HL-60/S4 treated with phorbol 12-myristate 13-acetate at 8.2 ng/mL for 4 days and 3 days (cell line): ENCODE measurements at regions not wholly inside any gene's neighbourhood (a gene's known extent, or its start where the extent isn't known, plus 50 kb on each side); places are given as distances from the start of the nearest gene placed in this dataset.
"Not testable (repeated sequence)": the region's sequence is repeated elsewhere in the genome, so short reads cannot be mapped to it uniquely, and the experiment has no call there.

Experiments
- in situ Hi-C: fragments of 300-500 bp; cut with MboI; formaldehyde crosslinking; loops from 2 replicates; pipeline ENCODE4 v1.15.0; 2022; ENCODE audit warnings: low sequenced_read_pairs

DNA sequence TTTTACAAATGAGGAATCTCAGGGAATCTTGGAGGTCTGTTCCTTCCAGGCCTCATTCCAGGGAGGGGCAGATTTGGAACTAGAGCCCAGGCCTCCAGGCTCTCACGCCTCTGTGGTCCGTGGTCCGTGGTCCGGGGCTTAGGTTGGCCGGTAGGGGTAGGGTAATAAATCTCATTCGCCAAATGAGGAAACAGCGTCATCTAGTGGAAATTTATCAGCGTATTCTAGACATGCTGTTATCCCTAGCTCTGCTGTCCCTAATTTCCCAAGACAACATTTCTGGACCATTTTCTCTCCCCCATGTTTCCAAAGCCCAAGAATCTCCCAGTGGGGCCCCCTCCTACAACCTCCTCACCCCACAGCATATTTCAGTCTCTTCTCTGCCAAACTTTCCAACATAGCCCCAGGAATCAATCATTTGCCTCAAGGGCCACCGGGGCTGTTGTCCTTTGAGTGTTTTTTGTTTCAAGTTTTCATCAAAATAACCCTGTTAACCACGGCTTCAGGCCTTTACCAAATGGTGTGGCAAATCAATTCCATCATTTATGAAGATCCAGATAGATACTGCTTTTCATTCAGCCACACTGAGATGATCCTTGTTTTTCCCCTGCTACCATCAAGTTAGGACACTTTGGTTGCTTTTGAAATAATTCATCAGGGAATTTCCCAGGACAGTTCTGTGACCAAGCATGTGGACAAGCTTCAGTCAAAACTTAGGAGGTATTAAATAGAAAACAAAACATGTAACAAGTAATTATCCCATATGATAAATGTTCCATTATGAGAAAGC lies 126.8 kb downstream of the ALDH8A1 start:
- in situ Hi-C loops: loop anchor here (10.0 kb wide), 1 partner anchor 658 kb away; no protein-coding TSS in a partner anchor

DNA sequence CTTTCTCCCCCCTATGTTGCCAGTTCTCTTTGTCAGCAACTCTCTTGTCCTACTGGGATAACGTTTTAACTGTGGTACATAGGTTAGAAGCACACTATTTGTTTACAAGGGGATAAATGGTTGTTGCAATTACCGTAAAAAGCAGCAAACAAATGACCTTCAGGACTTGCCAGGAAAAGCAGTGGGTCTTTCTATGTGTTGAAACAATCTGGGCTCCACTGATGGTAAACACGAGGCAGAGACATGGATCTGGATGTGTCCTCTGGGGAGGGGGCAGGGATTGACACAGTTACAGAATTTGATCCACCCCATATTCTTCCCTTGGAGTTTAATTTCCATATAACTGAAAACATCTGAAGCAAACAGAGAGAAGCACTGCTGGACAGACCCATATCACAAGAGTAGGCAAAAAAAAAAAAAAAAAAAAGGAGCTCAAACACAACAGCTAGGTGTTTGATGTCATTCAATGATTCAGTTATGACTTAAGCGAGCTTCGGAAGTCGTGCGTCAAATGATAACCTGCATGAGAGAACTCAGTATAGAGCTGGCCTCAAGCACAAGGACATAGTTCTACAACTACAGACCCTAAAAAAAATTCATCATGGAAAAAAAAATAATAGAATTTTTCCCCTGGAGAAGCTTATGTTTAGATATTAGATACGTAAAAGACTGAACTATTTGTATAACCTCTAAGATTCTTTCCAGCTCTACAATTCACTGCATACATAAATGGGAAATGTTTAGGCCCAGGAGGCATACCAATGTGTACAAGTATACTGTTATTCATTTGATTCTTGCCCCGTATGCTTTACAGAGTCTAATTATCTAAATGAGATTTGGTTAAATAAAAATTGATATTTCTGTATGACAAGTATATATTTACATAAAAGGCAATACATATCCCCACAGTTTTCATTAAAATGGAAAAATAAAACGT lies 127.7 kb downstream of the ALDH8A1 start:
- in situ Hi-C loops: loop anchor here (10.0 kb wide), 1 partner anchor 657 kb away; no protein-coding TSS in a partner anchor

DNA sequence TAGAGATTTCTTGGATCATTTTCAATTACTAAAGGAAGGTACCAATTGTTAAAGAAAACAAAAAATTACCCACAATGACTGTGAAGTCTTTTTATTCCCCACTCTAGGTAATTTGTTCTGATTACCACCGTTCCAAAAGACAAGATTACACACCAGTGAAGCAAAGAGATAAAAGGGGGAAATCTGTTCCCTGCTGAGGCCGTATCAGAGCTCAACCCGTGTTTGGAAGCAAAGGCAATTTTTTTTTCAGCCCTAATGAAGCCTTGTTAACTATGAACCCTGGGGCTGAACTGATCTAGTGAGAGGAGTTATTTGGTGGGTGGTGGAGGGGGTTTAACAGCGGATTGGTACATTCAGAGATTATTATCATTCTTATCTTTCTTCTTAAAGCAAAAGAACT lies 128.5 kb downstream of the ALDH8A1 start:
- in situ Hi-C loops: loop anchor here (10.0 kb wide), 1 partner anchor 657 kb away; no protein-coding TSS in a partner anchor

DNA sequence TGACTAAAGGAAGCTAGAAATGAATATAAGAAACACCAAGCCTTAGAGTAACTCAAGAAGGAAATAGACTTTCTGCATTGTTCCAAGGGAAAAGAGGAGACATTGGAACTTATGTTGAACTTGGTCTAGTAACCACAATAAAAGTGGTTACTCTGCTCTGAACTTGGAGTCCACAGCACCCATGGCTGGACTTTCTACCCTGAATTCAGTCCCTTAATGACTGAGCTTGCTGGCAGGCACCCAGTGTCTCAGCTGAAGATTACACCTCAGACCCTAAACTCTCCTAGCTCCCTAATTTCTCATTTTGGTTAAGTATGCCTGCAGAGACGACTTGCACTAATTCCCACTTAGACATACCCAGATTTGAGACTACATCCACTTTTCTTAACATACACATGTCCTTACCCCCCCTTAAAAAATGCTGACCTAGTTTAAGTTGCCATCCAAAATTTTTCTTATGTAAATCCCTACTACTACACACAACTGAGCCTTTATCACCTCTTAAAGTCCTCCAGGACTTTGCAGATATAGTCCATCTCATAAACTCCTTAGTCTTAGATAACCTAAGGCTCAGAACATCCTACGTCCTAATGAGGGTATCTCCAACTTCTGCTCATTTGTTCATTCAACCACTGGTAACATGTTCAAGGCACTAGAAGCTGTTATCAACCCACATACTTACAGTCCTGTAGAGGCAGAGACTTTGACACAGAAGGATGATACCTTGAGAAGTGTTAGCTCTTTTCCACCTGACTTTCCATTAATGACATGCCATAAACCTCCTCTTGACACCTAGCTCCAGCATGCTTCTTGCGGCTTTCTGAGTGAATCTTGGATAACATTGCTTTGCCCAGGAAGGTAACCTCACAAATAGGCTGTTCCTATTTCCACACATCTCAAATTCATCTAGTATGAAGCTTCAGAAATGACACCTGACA lies 129.8 kb downstream of the ALDH8A1 start:
- in situ Hi-C loops: loop anchor here (10.0 kb wide), 1 partner anchor 655 kb away; no protein-coding TSS in a partner anchor

DNA sequence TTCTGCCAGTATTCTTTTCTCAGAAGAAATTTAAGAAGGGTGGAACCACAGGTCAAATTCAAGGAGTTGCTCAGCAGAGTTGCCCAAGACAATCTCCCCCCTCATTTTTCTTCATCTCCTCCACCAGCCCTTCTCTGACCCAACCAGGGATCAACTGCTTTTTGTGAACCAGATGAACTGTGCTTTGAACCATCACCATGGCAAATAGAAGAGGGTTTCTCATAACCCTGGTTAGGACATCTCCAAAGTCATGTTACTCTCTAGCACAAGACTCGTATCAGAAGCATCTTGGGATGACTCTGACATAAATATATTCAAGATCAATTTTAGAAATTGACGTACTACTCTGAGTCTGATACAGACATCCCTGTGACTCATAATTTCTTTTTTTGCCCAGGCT lies 130.7 kb downstream of the ALDH8A1 start:
- in situ Hi-C loops: no loop called here

DNA sequence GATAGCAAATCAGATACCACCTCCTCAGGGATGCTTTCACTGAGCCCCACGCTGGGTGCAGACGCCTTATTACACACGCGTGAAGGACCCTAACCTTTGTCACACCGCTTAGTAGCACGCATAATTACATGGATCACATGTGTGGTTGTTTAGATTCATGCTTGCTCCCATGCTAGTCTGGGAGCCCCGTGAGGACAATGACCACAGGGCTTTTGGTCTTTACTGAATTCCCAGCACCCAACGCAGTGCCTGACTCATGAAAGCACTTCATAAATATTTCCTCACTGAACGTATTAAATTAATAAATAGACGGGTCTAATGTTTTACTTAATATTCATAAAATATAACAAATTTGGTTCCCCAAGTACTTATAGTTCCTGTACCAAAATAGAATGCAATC lies 132.5 kb downstream of the ALDH8A1 start:
- in situ Hi-C loops: no loop called here

DNA sequence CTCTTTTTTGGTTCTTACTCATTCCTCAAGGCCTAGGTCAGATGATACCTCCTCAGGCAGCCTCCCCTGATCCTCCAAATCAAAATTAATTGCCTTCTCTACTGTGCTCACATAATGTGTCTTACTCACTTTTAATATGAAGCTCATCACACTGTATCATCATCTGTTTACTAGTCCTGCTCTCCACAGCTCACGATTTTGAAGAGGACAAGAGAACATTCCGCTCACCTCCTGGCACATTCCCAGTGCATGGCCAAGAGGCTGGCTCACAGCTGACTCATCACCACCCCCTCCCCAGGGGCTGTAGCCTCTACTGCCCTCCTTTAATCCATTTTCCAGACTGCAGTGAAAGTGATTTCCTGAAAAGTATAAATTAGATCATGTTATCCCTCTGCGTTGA lies 133.1 kb downstream of the ALDH8A1 start:
- in situ Hi-C loops: no loop called here

DNA sequence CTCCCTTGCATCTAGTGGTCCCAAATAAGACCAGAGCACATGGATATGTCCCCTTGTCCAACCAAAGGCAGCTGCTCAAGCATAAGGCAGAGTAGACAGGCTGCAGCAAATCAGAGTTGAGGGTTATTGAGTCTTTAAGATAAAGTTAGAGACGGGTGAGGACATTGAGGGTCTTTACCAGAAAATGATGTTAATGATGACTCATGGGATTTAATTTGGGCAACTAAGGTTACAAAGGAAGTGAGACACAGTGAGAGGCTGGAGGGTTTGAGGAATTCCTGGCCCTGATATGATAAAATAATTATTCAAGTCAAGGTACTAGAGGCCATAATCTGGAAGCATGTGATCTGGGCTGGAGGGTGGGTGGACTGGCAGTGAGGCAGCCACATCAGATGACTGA lies 133.6 kb downstream of the ALDH8A1 start:
- in situ Hi-C loops: no loop called here

DNA sequence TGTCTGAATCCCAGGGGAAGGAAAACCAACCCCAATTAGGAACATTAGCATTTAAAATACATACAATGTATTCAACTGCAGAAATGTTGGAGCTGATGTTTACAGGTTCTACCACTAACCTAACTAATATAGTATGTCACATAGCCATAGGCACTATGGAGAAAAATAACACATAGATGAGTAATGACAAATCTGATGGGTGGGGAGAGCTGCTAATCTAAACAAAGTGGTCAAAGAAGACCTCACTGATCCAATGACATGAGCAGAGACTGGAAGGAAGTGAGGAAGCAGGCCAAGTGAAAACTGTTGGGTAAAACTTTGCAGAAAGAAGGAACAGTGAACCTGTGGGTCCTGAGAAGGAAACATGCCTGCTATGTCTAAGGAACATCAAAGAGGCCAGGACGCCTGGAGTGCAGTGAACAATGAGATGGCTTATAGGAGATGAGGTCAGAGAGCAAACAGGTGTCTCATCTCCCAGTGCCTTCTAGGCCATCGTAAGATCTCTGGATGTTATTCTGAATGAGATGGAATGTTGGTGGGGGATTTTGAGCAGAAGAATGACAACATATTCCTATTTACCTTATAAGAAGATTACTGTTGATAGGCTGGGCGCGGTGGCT lies 135.7 kb downstream of the ALDH8A1 start:
- in situ Hi-C loops: no loop called here

DNA sequence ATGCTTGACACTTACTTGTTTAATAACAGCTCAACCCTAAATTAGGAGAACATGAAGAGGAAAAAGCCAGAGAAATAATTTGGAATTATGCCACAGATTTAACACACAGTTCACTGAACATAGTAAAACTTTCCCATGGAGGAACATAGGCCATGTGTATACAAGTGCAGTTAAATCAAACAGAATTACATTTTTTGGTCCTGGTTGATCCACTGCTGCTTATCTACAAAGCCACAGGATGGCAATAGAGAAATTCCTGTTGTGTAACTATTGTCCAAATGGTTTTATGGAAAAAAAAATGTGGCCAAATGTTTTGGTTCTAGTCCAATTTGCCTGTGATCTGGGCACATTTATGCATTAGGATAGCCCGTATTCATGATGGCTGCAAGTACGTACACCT lies 136.8 kb downstream of the ALDH8A1 start:
- in situ Hi-C loops: no loop called here

DNA sequence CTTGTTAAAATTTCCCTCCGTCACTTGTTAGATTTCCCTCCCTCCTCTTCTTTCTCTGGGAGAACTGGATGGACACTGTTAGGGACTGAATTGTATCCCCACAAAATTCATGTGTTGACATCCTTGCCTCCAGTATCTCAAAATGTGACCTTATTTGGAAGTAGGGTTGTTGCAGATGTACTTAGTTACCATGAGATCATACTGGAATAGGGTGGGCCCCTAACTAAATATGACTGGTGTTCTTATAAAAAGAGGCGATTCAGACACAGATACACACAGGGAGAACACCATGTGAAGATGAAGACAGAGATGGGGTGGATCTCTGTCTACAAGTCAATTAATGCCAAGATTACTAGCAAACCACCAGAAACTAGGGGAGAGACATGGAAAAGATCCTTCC lies 139.5 kb downstream of the ALDH8A1 start:
- in situ Hi-C loops: no loop called here

DNA sequence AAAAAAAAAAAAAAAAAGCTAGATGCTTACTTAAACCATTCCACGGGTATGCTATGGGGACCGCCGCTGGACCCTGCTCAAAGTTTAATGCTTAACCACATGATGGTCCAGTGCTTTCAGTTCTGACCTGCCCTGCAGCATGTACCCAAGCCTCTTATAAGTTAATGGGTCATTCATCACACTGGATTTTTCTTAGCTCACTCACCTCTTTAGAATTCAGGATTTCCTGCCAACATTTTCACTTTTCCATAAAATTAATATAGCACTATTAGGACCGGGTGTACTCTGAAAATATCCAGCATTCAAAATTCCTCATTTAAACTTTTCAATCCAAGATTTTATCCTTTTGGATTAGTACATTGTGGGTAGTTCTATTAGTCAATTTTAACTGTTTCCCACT lies 140.8 kb downstream of the ALDH8A1 start:
- in situ Hi-C loops: no loop called here

DNA sequence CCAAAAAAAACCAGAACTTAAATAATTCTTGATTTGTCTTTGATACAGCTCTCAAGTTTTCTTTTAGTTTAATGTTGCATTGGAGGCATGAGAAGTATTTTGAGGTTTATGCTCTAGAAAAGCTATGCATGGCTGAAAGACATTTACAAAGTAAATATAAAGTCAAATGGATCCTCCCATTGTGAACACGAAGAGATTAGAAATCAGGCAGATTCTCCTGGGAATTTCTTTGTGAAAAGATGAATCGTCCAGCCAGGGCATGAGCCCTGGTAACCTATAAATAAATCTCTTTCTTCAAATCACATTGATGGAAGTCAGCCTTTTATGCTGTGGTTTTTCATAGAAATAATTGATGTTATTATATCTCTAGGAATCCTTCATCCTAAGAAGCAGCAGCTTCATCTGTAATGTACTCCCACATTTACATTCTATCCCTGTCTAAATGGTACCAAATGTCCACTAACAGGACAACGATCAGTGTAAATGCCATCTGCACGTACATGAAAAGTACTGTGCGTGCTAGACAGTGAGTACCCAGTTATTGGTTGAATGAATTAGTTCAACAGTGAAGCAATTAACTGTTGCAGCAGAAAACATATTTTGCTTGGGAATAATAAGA lies 143.6 kb downstream of the ALDH8A1 start:
- in situ Hi-C loops: no loop called here

DNA sequence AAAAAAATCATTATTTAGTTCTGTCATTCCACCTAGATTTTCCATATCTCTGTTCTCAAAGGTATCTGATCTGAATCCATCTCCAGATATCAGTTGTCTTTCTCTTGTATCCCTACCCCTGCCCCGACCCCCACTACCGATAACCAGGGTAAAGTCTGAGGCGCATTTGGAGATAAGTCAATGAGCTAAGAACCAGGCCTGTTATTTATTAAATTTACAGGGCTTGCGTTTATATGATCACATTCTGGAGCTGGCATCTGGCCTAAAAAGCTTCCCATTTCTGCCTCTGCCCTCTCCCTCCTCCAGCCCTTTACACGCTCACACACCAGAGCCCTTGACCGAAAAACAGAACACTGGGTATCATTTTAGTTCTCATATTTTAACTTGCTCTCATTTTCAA lies 144.7 kb downstream of the ALDH8A1 start:
- in situ Hi-C loops: no loop called here

DNA sequence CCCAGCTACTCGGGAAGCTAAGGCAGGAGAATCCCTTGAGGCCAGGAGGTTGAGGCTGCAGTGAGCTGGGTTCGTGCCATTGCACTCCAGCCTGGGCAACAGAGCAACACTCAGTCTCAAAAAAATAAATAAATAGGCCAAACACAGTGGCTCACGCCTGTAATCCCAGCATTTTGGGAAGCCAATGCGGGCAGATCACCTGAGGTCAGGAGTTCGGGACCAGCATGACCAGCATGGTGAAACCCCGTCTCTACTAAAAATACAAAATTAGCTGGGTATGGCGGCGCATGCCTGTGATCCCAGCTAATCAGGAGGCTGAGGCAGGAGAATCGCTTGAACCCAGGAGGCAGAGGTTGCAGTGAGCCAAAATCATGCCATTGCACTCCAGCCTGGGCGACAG lies 145.6 kb downstream of the ALDH8A1 start:
- in situ Hi-C loops: not testable (repeated sequence)

DNA sequence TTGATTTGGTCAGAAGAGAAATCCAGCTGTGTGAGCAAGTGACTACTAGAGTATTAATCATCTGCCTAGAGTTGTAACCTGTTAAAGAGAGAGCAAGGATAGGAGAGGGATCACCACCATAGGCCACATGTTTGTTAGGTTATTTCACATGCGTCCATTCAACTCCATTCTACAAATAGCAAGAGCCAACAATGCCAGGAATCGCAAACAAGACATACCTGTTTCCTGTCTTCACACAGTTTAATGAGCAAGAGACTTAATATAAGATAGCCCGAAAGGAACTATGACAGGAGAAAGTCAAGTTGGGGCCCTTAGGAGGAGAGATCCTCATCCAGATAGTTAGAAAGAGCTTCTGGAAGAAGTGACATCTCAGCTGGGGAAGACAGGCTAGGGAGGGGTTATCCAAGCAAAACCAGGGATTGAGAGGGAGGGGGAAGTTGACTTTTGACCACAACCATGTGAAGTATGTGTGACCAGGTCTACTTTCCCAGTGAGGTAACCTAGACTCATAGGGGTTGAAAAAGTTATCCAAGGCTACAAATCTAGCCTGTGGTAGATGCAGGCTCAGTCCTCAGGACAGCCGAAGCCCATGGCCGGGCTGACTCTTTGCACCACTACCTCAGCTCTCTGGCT lies 147.4 kb downstream of the ALDH8A1 start:
- in situ Hi-C loops: no loop called here

DNA sequence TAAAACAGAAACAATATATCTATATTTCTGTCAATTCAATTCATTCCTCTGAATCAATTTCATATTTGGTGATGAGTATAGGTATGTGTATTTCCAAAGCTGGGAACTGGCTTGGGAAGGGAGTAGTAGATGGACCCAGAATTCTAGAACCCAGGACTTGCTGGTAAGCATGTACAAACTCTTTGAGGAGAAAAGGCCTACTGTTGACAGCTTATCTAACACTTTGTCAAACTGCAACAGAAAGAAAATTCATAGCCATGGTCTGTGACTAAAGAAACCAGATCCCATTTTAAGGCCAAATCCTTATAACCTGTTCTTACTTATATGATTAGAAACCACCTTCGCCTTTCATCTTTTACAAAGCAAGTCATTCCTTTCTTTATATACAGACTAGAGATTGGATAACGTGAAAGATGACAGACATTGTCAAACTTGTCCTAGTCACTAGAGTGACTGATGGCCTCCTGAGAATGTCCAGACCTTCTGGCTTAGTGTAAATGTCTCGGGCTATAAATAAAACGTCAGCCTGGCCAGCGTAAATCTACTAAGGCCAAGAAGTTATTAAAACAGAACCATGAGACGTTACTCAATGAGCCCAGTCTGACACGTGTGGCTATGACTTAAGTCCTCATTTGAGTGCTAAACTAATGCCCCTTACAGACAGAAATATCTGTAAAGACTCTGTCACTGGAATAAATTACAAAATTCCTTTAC lies 152.3 kb downstream of the ALDH8A1 start:
- in situ Hi-C loops: no loop called here

DNA sequence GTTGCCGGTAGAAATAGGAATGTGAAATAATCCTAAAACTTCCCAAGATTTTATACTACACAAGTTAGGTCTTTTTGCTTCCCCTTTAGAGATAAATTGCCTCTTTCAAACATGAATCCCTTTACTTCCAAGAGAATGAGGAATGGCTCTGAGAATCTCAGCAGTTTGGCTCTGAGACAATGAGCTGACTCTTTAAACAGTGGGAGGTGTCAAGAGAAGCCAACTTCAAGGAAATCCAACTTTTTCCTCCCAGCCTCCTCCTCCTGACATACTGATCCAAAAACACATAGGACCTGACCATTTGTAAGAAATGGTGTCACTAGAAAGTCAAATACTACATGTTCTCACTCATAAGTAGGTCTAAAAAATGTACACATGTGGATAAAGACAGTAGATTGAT lies 154.2 kb downstream of the ALDH8A1 start:
- in situ Hi-C loops: no loop called here

DNA sequence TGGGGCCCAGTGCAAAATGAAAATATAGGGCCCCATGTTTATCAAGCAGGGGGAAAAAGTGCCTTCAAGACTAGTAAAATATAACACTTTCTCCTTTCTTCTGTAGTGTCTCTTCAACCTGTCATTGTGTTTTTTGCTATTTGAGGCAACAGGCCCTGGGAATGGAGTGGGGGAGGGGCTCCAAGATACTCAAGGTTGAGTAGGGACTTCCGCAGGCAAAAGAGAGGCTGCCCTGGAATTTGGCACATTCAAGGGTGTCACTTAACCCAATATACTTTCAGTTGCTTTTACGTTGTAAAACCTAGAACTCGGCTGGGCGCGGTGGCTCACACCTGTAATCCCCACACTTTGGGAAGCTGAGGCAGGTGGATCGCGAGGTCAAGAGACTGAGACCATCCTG lies 154.9 kb downstream of the ALDH8A1 start:
- in situ Hi-C loops: no loop called here
